ENCODE measurements at regions not wholly inside any gene's neighbourhood (a gene's known extent, or its start where the extent isn't known, plus 50 kb on each side); places are given as distances from the start of the nearest gene placed in this dataset.

DNA sequence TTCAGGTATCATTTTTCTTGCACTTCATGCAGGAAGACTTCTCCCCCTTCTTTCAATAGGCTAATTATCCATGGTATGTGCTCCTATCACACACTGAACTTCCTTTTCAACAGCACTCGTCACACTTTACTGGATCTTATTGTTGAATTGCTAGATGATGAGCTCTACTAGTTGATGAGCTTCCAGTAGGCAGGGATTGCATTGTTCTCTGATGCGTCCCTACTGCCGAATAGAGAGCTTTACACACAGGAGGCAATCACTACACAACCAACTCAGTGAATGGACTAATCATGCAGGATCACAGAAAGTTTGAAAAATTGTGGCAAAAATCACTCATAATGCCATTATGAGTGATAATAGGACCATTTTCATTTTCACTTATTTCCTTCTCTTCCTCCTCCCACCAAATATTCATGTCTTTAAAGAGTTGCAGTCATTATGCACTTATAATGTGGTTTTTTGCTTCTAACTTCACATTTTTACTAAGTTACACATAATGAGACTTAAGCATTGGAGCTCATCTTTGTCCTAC, 128.1 kb upstream of the ZNF648 start:
- Mint-ChIP-seq H3K4me1 (no peaks in the 10 kb centered on the region), H3K27ac (no peak overlapping the region), H3K36me3 (no peaks in the 10 kb centered on the region), H3K27me3 (peaks cover 10% of the 10 kb centered on the region), H3K4me3 (no peak overlapping the region), H3K9me3 (no peaks in the 10 kb centered on the region)
- ATAC-seq: no peak

DNA sequence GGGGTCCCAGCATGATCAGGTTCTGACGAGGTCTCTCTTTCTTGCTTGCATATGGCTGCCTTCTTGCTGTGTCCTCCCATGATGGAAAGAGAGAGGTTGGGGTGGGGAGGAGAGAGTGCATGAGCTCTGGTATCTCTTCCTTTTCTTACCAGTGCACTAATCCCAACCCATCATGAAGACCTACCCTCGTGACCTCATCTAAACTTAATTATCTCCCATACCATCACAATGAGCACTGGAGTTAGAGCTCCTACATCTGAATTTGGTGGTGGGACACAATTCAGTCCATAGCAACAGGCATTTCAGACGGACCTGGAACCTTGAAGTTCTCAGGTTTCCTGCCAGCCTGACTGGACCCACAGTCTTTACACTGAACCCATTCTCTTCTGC, 125.2 kb upstream of the ZNF648 start:
- Mint-ChIP-seq H3K27me3 (peaks cover 15% of the 10 kb centered on the region), H3K27ac (no peak overlapping the region), H3K36me3 (no peaks in the 10 kb centered on the region), H3K4me1 (no peaks in the 10 kb centered on the region), H3K4me3 (no peak overlapping the region), H3K9me3 (no peaks in the 10 kb centered on the region)
- ATAC-seq: no peak

DNA sequence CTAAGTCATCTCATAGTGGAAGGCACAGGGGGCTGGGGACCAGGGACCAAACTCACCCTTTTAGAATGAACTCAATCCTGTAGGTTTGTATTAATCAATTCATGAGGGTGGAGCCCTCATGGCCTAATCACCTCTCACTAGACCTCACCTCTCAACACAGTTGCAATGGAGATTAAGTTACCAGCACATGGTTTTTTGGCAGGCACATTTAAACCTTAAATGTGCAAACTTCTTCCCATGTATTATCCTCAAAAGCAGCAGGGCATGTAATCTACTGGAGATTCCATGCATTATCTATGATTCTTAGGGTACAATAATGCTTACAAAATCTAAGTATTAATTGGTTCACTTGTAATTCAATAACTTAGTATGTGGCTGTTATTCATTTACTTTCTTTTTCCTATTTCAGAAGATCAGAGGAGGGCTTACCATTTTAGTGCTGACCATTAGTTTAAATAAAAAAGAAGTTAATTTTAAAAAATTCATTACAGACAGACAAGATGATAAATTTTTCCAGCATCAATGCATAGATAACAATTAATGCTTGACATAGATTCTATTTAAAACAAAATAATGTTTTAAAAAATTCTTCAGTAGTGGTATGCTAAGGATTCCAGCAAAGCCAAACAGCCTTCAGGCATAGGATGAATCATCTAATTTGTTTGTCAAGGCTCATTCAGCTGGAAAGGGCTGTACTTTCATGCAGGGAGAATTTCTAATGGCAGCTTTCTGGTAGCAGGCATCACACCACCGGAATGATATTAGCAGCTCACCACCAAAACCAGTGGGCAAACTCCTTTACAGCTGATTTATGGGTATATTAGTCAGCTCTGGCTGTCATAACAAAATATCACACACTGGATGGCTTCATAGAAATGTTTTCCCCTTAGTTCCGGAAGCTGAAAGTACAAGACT, 124.6 kb upstream of the ZNF648 start:
- H3K27ac Mint-ChIP-seq: no peak overlapping the region
- no peaks in the 10 kb centered on the region for H3K36me3 Mint-ChIP-seq
- H3K9me3 Mint-ChIP-seq: no peaks in the 10 kb centered on the region
- H3K27me3 Mint-ChIP-seq: peaks cover 14% of the 10 kb centered on the region
- no peaks in the 10 kb centered on the region for H3K4me1 Mint-ChIP-seq
- H3K4me3 Mint-ChIP-seq: no peak overlapping the region
- no peak for ATAC-seq

DNA sequence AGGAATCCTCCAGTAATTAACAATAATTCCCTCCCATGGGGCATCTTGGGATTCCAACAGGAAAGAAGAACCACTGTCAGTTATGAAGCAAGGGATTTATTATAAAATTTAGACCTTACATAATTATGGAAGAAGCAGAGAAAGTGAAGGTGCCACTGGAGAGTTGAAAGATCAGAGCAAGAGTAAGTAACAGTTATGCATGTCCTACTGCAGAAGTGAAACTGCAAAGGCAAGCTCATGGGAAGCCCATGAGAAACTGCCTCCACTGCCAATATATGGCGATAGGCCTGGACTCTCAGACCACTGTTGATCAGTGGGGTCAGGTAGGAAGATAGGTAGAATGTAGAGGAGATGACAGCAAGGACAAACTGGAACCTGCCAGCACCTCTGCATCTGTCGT, 123.6 kb upstream of the ZNF648 start:
- Mint-ChIP-seq H3K27me3 (peaks cover 16% of the 10 kb centered on the region), H3K27ac (no peak overlapping the region), H3K4me3 (no peak overlapping the region), H3K9me3 (no peaks in the 10 kb centered on the region), H3K4me1 (no peaks in the 10 kb centered on the region), H3K36me3 (no peaks in the 10 kb centered on the region)
- ATAC-seq: no peak

DNA sequence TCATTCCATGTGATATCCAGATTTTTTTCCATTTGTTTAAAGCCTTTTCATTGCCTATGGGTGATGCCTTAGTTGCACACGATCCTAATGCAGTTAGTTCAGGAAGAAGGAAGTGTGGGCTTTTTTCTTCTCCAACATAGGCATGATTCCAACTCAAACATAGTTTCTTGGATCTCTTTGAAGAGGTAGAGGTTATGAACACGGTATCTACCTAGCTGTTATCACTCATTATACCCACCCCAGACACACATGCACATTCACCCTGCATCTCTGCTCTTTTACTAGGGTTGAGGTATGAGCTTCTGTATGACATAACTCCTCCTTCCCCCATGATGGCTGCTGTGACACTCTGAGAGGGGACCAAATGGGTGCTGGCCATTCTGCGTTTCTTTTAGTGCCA, 122.1 kb upstream of the ZNF648 start:
- H3K27ac Mint-ChIP-seq: no peak overlapping the region
- no peaks in the 10 kb centered on the region for H3K4me1 Mint-ChIP-seq
- no peak for ATAC-seq
- no peaks in the 10 kb centered on the region for H3K9me3 Mint-ChIP-seq
- H3K4me3 Mint-ChIP-seq: no peak overlapping the region
- H3K27me3 Mint-ChIP-seq: peaks cover 16% of the 10 kb centered on the region
- no peaks in the 10 kb centered on the region for H3K36me3 Mint-ChIP-seq

DNA sequence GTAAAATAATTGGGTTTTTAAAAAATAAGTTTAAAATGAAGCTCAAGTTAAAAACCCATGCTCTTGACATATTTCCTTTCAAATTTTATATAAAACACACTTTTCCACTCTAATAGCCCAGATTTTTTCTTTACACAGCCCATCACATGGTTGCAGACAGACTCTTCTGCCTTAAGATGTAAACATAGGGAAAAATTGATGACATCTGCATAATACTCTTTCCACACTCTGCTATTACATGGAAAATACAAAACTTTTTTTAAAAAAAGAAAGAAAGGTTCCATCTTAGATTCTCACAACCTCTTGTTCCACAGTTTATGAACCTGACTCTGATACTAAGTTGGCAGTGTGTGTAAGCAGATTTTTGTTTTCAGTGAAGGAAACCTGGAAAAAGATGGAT, 120.8 kb upstream of the ZNF648 start:
- Mint-ChIP-seq H3K4me1 (no peaks in the 10 kb centered on the region), H3K36me3 (no peaks in the 10 kb centered on the region), H3K9me3 (no peaks in the 10 kb centered on the region), H3K27me3 (peaks cover 16% of the 10 kb centered on the region), H3K4me3 (no peak overlapping the region), H3K27ac (no peak overlapping the region)
- ATAC-seq: no peak

DNA sequence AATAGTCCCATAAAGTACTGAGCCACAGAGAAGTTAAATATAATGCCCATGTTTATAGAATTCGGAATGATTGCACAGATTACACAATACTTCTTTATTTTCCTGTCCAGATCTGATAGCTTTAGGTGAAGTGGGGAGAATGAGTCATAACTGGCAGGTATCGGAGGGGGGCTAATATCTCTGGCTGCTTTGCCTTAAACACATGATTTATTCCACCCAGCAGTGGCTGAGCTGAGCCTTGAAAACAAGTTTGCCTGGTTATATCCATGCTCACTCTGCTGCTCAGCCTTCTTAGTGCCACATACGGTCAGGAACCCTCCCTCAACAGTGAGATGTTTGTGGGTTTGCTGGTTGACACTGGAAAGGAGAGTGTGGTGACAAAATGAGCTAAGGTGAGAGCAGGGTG, 119.7 kb upstream of the ZNF648 start:
- Mint-ChIP-seq H3K36me3 (no peaks in the 10 kb centered on the region), H3K4me1 (no peaks in the 10 kb centered on the region)

DNA sequence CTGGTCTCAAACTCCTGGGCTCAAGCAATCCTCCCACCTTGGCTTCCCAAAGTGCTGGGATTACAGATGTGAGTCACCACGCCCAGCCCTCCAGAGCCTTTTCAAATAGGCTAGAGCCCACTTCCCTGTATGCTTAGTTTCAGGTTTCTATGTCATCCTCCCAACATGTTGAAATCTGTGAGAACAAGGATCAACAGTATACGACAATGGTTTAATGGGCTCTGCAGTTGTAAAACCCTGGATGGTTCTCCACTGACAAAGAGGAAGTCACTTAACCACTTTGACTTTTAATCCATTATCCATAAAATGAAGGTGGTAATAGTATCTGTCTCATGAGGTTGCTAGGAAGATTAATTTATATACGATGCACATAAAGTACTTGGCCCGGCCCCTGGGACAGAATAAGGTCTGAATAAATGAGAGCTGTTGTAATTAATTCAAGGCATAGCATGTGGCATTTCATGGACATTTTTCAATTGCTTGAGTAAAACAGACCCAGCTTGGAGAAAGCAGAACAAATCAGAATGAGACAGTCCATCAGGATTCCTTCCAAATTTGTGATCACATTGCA, 113.9 kb upstream of the ZNF648 start:
- no peak for ATAC-seq
- no peak overlapping the region for H3K4me3 Mint-ChIP-seq
- no peaks in the 10 kb centered on the region for H3K9me3 Mint-ChIP-seq
- no peaks in the 10 kb centered on the region for H3K36me3 Mint-ChIP-seq
- H3K27ac Mint-ChIP-seq: no peak overlapping the region
- H3K27me3 Mint-ChIP-seq: no peaks in the 10 kb centered on the region
- peaks cover 4% of the 10 kb centered on the region for H3K4me1 Mint-ChIP-seq

More for the DNA sequence above, 119.7 kb upstream of the ZNF648 start:
- ATAC-seq: no peak
- Mint-ChIP-seq H3K9me3 (no peaks in the 10 kb centered on the region), H3K27me3 (peaks cover 16% of the 10 kb centered on the region), H3K27ac (no peak overlapping the region), H3K4me3 (no peak overlapping the region)

DNA sequence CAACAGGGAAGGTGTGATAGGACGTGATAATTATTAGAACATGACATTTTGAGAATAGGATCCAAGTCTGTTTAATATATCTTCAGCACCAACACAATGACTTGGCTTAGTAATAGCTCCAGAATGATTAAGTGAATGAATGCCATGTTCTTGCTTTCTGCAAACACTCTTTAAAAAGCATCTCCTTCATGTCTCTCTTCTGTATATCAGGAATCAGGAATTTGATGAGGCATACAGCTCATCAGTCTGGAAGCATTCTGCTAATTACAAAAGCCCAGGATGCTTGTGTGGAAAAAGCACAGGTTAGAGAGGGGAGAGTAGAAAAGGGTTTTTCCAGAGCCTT, 113.0 kb upstream of the ZNF648 start:
- H3K36me3 Mint-ChIP-seq: no peaks in the 10 kb centered on the region
- no peaks in the 10 kb centered on the region for H3K27me3 Mint-ChIP-seq
- peaks cover 4% of the 10 kb centered on the region for H3K4me1 Mint-ChIP-seq

DNA sequence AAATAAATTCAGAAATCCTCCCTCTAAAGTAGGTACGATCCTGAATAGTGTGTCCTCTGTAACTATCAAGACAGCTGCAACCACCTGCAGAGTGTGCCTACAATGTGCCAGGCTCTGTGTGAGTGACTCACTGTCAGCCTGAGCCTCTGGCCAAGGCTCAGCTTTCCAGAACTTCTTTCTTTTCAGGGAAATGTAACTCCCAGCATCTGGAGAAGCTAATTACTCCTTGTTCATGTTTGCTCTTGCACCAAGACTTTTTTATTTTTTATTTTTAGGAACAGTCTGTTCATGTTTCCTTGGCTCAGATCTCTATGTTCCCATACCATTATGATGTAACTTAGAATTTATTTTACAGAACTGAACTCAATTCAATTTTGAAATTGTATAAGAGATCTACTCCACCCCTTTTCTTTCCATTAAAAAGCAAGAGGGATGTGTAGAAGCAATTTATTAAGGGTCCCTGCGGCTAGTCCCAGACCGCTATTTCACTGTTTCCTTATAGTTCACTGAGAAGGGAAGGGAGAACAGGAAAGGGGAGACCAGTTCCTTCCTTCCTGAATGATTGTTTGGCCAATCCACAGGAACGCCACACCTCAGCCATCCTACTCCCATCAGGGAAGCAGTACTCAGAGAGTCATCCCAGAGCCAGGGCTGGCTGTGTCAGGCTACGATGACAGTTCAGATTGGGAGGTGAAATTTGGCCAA, 112.4 kb upstream of the ZNF648 start:
- Mint-ChIP-seq H3K36me3 (no peaks in the 10 kb centered on the region), H3K27ac (no peak overlapping the region), H3K4me1 (peaks cover 4% of the 10 kb centered on the region), H3K27me3 (no peaks in the 10 kb centered on the region), H3K4me3 (no peak overlapping the region), H3K9me3 (no peaks in the 10 kb centered on the region)
- ATAC-seq: no peak

More for the DNA sequence above, 113.0 kb upstream of the ZNF648 start:
- H3K9me3 Mint-ChIP-seq: no peaks in the 10 kb centered on the region
- H3K4me3 Mint-ChIP-seq: no peak overlapping the region
- no peak overlapping the region for H3K27ac Mint-ChIP-seq
- no peak for ATAC-seq

DNA sequence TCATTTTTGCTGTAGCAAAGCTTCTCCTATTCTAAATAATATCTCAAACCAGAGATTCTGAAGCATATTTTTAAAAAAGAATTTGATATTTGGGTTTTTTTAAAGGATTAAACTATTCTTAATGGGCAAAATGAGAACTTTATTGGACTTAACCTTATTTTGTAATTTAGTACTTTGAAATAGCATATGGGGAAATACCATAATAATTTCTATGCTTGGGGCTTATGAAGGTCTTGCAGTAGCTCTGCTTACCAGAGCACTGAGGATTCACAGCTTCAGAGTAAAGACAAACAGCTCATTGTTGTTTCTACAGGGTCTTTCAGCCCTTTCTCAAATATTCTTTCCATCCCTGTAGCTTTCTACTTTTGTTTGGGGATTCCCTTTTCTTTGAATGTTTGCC, 111.2 kb upstream of the ZNF648 start:
- no peaks in the 10 kb centered on the region for H3K36me3 Mint-ChIP-seq
- ATAC-seq: no peak
- no peak overlapping the region for H3K27ac Mint-ChIP-seq
- no peaks in the 10 kb centered on the region for H3K9me3 Mint-ChIP-seq
- peaks cover 4% of the 10 kb centered on the region for H3K4me1 Mint-ChIP-seq
- no peaks in the 10 kb centered on the region for H3K27me3 Mint-ChIP-seq
- no peak overlapping the region for H3K4me3 Mint-ChIP-seq

DNA sequence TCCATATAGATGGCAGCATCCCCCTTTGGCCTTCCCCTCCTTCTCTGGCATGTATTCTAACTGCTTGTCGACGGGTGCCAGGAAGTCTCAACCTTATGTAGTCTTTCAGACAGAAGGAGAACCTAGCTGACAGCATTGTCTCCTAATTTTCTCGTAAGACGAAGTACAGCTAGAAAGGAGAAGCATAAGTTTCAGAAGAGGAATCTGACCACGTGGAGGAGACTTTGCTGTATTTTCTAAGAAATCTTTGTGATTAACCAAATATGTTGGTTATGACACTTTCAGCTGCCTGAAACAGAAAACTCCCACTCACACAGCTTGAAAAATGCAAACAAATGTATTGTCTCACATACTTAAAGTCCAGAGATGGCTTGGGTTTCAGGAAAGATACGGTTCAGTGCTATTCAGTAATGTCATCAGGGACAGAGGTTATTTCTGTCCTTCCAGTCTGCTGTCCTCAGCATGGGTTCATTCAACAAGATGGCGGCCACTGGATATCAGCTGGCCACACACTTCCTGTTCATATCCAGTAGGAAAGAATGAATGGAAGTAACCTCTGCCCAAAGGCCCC, 109.5 kb upstream of the ZNF648 start:
- Mint-ChIP-seq H3K27me3 (no peaks in the 10 kb centered on the region), H3K27ac (no peak overlapping the region)
- no peak for ATAC-seq

DNA sequence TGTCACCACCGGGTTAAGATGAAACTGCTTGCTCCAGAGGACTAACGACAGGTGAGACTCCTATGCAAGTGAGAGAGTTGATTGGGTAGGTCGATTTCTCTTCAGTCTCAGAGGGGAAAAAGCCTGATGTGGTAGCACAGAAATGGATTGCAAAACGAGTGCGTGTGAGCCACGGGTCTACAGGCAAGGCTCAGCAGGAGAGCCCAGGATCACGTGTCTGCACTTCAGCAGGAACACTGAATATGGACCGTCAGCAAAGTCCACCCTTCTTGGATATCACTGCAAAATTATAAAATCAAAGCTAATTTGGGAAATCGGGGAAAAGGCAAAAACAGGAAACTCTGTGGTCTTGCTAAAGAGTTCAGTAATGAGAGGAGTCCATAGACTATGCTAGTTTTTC, 107.7 kb upstream of the ZNF648 start:
- H3K27me3 Mint-ChIP-seq: peaks cover 7% of the 10 kb centered on the region
- no peak for ATAC-seq
- peaks cover 4% of the 10 kb centered on the region for H3K4me1 Mint-ChIP-seq
- no peak overlapping the region for H3K4me3 Mint-ChIP-seq
- no peaks in the 10 kb centered on the region for H3K9me3 Mint-ChIP-seq
- no peak overlapping the region for H3K27ac Mint-ChIP-seq
- no peaks in the 10 kb centered on the region for H3K36me3 Mint-ChIP-seq

More for the DNA sequence above, 109.5 kb upstream of the ZNF648 start:
- no peaks in the 10 kb centered on the region for H3K36me3 Mint-ChIP-seq
- H3K9me3 Mint-ChIP-seq: no peaks in the 10 kb centered on the region
- peaks cover 4% of the 10 kb centered on the region for H3K4me1 Mint-ChIP-seq
- no peak overlapping the region for H3K4me3 Mint-ChIP-seq

DNA sequence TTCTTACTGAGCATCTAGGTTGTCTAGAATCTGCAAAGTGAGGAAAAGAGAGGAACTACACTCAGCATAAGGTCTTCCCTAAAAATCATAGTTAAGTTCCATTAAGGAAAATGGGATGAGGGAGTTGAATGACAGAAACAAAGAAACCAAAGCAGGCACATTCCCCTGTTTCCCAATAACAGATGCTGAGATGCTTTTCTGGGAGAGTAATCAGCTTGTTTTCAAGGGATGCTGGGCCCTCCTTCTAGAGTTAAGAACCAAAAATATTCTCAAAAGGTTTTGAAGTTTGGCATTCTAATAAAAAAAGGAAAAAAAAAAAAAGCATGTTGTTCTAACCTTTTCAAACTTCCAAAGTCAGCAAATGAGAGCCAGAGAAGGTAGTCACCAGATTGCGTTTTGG, 105.2 kb upstream of the ZNF648 start:
- no peak for ATAC-seq
- Mint-ChIP-seq H3K27ac (no peak overlapping the region), H3K27me3 (peaks cover 25% of the 10 kb centered on the region), H3K4me1 (peaks cover 4% of the 10 kb centered on the region), H3K9me3 (no peaks in the 10 kb centered on the region), H3K4me3 (no peak overlapping the region), H3K36me3 (no peaks in the 10 kb centered on the region)

DNA sequence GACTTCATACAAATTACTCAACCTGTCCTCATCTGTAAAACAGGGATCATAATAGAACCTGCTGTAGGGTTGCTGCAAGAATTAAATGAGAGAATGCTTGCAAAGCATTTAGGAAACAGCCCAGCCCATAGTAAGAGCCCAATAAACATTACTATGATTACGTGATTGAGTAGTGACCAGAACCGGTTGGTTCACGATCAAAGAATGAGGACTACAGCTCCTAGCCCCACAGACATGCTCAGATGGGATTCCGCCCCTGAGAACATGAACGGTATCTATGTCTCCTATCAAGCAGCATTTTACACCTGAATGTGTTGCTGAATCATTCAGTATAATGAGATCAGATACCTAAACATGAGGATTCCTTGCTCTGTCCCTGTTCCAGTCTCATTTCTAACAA, 104.8 kb upstream of the ZNF648 start:
- H3K4me1 Mint-ChIP-seq: peaks cover 4% of the 10 kb centered on the region
- no peak overlapping the region for H3K4me3 Mint-ChIP-seq
- H3K9me3 Mint-ChIP-seq: peaks cover 2% of the 10 kb centered on the region
- H3K36me3 Mint-ChIP-seq: no peaks in the 10 kb centered on the region
- H3K27ac Mint-ChIP-seq: no peak overlapping the region
- peaks cover 25% of the 10 kb centered on the region for H3K27me3 Mint-ChIP-seq
- no peak for ATAC-seq
